Neuronal stem cell (in vitro differentiated cells): ENCODE measurements at regions not wholly inside any gene's neighbourhood (a gene's known extent, or its start where the extent isn't known, plus 50 kb on each side); places are given as distances from the start of the nearest gene placed in this dataset.

ENCODE experiments used
- DNase-seq: peaks from one replicate; pipeline ENCODE4 v3.0.0-alpha.2; 2013; ENCODE audit warnings: low spot score
- H2AFZ ChIP-seq: one replicate; pipeline ENCODE4 v1.6.1; 2013; ENCODE audit warnings: mild to moderate bottlenecking, low read length, inconsistent platforms
- H2AK5ac ChIP-seq: 2 replicates; pipeline ENCODE4 v1.6.1; 2013; ENCODE audit warnings: low read depth, mild to moderate bottlenecking, inconsistent platforms, low read length, moderate library complexity, mixed read lengths
- H2BK120ac ChIP-seq: 2 replicates; pipeline ENCODE4 v1.6.1; 2013; ENCODE audit warnings: low read depth, mild to moderate bottlenecking, inconsistent platforms, low read length, moderate library complexity, mixed read lengths
- H2BK12ac ChIP-seq: one replicate; pipeline ENCODE4 v1.6.1; 2013; ENCODE audit warnings: low read length, inconsistent platforms
- H2BK15ac ChIP-seq: 2 replicates; pipeline ENCODE4 v1.6.1; 2013; ENCODE audit warnings: mild to moderate bottlenecking, low read length, inconsistent platforms, mixed read lengths
- H2BK5ac ChIP-seq: one replicate; pipeline ENCODE4 v1.6.1; 2013; ENCODE audit warnings: inconsistent platforms, mild to moderate bottlenecking, low read length, moderate library complexity
- H3K14ac ChIP-seq: one replicate; pipeline ENCODE4 v1.6.1; 2013; ENCODE audit warnings: low read length, inconsistent platforms
- H3K18ac ChIP-seq: 2 replicates; pipeline ENCODE4 v1.6.1; 2013; ENCODE audit warnings: low read length, inconsistent platforms
- H3K23ac ChIP-seq: 2 replicates; pipeline ENCODE4 v1.6.1; 2013; ENCODE audit warnings: low read depth, mild to moderate bottlenecking, mixed read lengths, low read length, inconsistent platforms; ENCODE audit not compliant: poor library complexity
- H3K27ac ChIP-seq: replicated peaks from 3 replicates; pipeline ENCODE4 v1.5.1; 2013; ENCODE audit warnings: low read length, inconsistent platforms
- H3K27me3 ChIP-seq, 3 experiments: 2 replicates each; pipeline ENCODE4 v1.6.1; 2013; ENCODE audit warnings: low read length in 3 of 3, mild to moderate bottlenecking in 2 of 3, inconsistent platforms in 1 of 3, low read depth in 1 of 3, mixed read lengths in 1 of 3, moderate library complexity in 1 of 3; ENCODE audit not compliant: control insufficient read depth in 3 of 3, insufficient read depth in 3 of 3
- H3K36me3 ChIP-seq, 2 donors: replicated peaks in 1 of 2; 2 replicates each; pipeline ENCODE4 v1.6.1; 2013; ENCODE audit warnings: low read length in 2 of 2; ENCODE audit not compliant: control insufficient read depth in 2 of 2, insufficient read depth in 2 of 2
- H3K4ac ChIP-seq: 2 replicates; pipeline ENCODE4 v1.6.1; 2013; ENCODE audit warnings: inconsistent platforms, mild to moderate bottlenecking, low read length, moderate library complexity
- H3K4me1 ChIP-seq, 2 donors: 1 replicate in 1 of 2; 2 replicates in 1 of 2; pipeline ENCODE4 v1.6.1; 2013; ENCODE audit warnings: low read length in 2 of 2, low read depth in 1 of 2; ENCODE audit not compliant: control insufficient read depth in 2 of 2, insufficient read depth in 1 of 2
- H3K4me2 ChIP-seq: one replicate; pipeline ENCODE4 v1.6.1; 2013; ENCODE audit warnings: mild to moderate bottlenecking, low read length, inconsistent platforms; ENCODE audit not compliant: insufficient read depth, poor library complexity, severe bottlenecking
- H3K4me3 ChIP-seq, 2 donors: 2 replicates each; pipeline ENCODE4 v1.5.1; 2013; ENCODE audit warnings: low read length in 2 of 2, mild to moderate bottlenecking in 2 of 2, inconsistent platforms in 1 of 2, moderate library complexity in 1 of 2
- H3K79me1 ChIP-seq: one replicate; pipeline ENCODE4 v1.6.1; 2013; ENCODE audit warnings: low read depth, mild to moderate bottlenecking, inconsistent platforms, low read length, moderate library complexity
- H3K9ac ChIP-seq: one replicate; pipeline ENCODE4 v1.6.1; 2013; ENCODE audit warnings: mild to moderate bottlenecking, low read depth, low read length, inconsistent platforms; ENCODE audit not compliant: poor library complexity
- H3K9me3 ChIP-seq, 2 donors: replicated peaks in 1 of 2; 2 replicates each; pipeline versions ENCODE3 to v1.6.1; 2013; ENCODE audit warnings: low read length in 2 of 2, mild to moderate bottlenecking in 2 of 2, inconsistent platforms in 1 of 2, low read depth in 1 of 2, mixed read lengths in 1 of 2, moderate library complexity in 1 of 2; ENCODE audit not compliant: control insufficient read depth in 2 of 2, insufficient read depth in 1 of 2
- H4K8ac ChIP-seq: one replicate; pipeline ENCODE4 v1.6.1; 2013; ENCODE audit warnings: low read depth, mild to moderate bottlenecking, inconsistent platforms, low read length, moderate library complexity
- H4K91ac ChIP-seq: one replicate; pipeline ENCODE4 v1.6.1; 2013; ENCODE audit warnings: low read length, low read depth, mild to moderate bottlenecking, inconsistent platforms; ENCODE audit not compliant: poor library complexity
- WGBS, 2 donors: extraction: QIAGEN DNeasy Blood & Tissue Kit; methylation state at CpG; one replicate each; pipeline ENCODE4 v1.1.7; 2013; ENCODE audit warnings: missing lambda C conversion rate in 2 of 2, mixed read lengths in 1 of 2; ENCODE audit not compliant: insufficient read length in 2 of 2, insufficient replicate concordance in 1 of 2; ENCODE audit errors: extremely low coverage in 2 of 2; 5-methylcytosine and 5-hydroxymethylcytosine counted together

- Histone ChIP-seq H4K8ac (no peak overlapping the region), H2BK5ac (no peak overlapping the region), H3K4me2 (no peak overlapping the region), H3K27ac (no peak overlapping the region), H2BK15ac (no peak overlapping the region), H3K18ac (no peak overlapping the region), H3K4me3 (no peak overlapping the region), H2BK120ac (no peak overlapping the region), H3K79me1 (no peaks in the 10 kb centered on the region), H4K91ac (no peak overlapping the region), H2AFZ (no peak overlapping the region), H3K14ac (no peak overlapping the region), H3K9me3 (no peaks in the 10 kb centered on the region), H3K4ac (no peak overlapping the region), H3K27me3 (peaks cover 0 to 3% (median 0%) of the 10 kb centered on the region in 3 experiments), H3K9ac (no peak overlapping the region), H3K36me3 (no peaks in the 10 kb centered on the region), H2AK5ac (no peak overlapping the region), H3K4me1 (no peaks in the 10 kb centered on the region), H3K23ac (no peak overlapping the region), H2BK12ac (no peak overlapping the region)
- no CpG with 5 or more reads among the region's 1 CpG for WGBS, 2 donors
- no peak for DNase-seq
These were observed 303.7 kb downstream of the LRIG3 start for GRCh38 chr12:58616618-58617017.

- Histone ChIP-seq H3K23ac (no peak overlapping the region), H4K8ac (no peak overlapping the region), H3K27ac (no peak overlapping the region), H3K36me3 (no peaks in the 10 kb centered on the region), H2AK5ac (peak overlapping the region; percentile 49), H3K9ac (no peak overlapping the region), H3K4me2 (no peak overlapping the region), H3K14ac (no peak overlapping the region), H3K4ac (no peak overlapping the region), H3K18ac (peak overlapping the region; percentile 40), H3K79me1 (no peaks in the 10 kb centered on the region), H2BK12ac (no peak overlapping the region), H3K9me3 (no peaks in the 10 kb centered on the region), H2BK120ac (no peak overlapping the region), H4K91ac (no peak overlapping the region), H3K4me3 (no peak overlapping the region), H3K27me3 (peaks cover 0 to 1% (median 0%) of the 10 kb centered on the region in 3 experiments), H2AFZ (no peak overlapping the region), H2BK15ac (no peak overlapping the region), H3K4me1 (no peaks in the 10 kb centered on the region), H2BK5ac (no peak overlapping the region)
- no peak for DNase-seq
- no CpG with 5 or more reads among the region's 5 CpGs for WGBS, 2 donors
These were observed 299.2 kb downstream of the LRIG3 start for GRCh38 chr12:58621126-58621525.

GRCh38 chr12:58629376-58629775 lies 290.9 kb downstream of the LRIG3 start:
- H3K27ac ChIP-seq, result no peak overlapping the region
- H3K23ac ChIP-seq, result no peak overlapping the region
- no peak overlapping the region for H2BK5ac ChIP-seq
- no peaks in the 10 kb centered on the region for H3K9me3 ChIP-seq
- H3K36me3 ChIP-seq, result no peaks in the 10 kb centered on the region
- H3K4me1 ChIP-seq, result no peaks in the 10 kb centered on the region
- H3K14ac ChIP-seq, result no peak overlapping the region
- H3K4me3 ChIP-seq, result no peak overlapping the region
- no peak overlapping the region for H3K9ac ChIP-seq
- no peak overlapping the region for H2AK5ac ChIP-seq
- H3K27me3 ChIP-seq, result no peaks in the 10 kb centered on the region
- no CpG with 5 or more reads among the region's 1 CpG for WGBS, 2 donors
- H3K4me2 ChIP-seq, result no peak overlapping the region
- H2BK15ac ChIP-seq, result no peak overlapping the region
- H3K79me1 ChIP-seq, result no peaks in the 10 kb centered on the region
- no peak overlapping the region for H3K18ac ChIP-seq
- H2BK12ac ChIP-seq, result no peak overlapping the region
- H2AFZ ChIP-seq, result no peak overlapping the region
- H4K91ac ChIP-seq, result no peak overlapping the region
- DNase-seq, result no peak
- no peak overlapping the region for H3K4ac ChIP-seq
- H4K8ac ChIP-seq, result no peak overlapping the region
- no peak overlapping the region for H2BK120ac ChIP-seq

GRCh38 chr12:58633479-58633878 lies 286.8 kb downstream of the LRIG3 start:
- no peak for DNase-seq
- no peak overlapping the region for H4K91ac ChIP-seq
- H3K18ac ChIP-seq, result no peak overlapping the region
- H3K9ac ChIP-seq, result no peak overlapping the region
- H3K79me1 ChIP-seq, result no peaks in the 10 kb centered on the region
- H3K9me3 ChIP-seq, result no peaks in the 10 kb centered on the region
- no peaks in the 10 kb centered on the region for H3K27me3 ChIP-seq
- no peak overlapping the region for H4K8ac ChIP-seq
- no peak overlapping the region for H3K4me3 ChIP-seq
- no peak overlapping the region for H2AK5ac ChIP-seq
- H3K4me2 ChIP-seq, result no peak overlapping the region
- no peak overlapping the region for H3K14ac ChIP-seq
- H2AFZ ChIP-seq, result no peak overlapping the region
- H2BK15ac ChIP-seq, result no peak overlapping the region
- H3K27ac ChIP-seq, result no peak overlapping the region
- H3K4ac ChIP-seq, result no peak overlapping the region
- no peak overlapping the region for H3K23ac ChIP-seq
- H2BK120ac ChIP-seq, result no peak overlapping the region
- H2BK12ac ChIP-seq, result no peak overlapping the region
- no peaks in the 10 kb centered on the region for H3K4me1 ChIP-seq
- H3K36me3 ChIP-seq, result no peaks in the 10 kb centered on the region
- no peak overlapping the region for H2BK5ac ChIP-seq
